Renal cortex interstitium (tissue), 11 donors: ENCODE measurements at regions not wholly inside any gene's neighbourhood (a gene's known extent, or its start where the extent isn't known, plus 50 kb on each side); places are given as distances from the start of the nearest gene placed in this dataset.

Source experiments
- DNase-seq, 11 donors: peaks; one replicate each; pipeline ENCODE4 v3.0.0-alpha.2; 2013; ENCODE audit warnings: low read depth in 9 of 11, low spot score in 4 of 11; ENCODE audit errors: extremely low read depth in 1 of 11

DNA sequence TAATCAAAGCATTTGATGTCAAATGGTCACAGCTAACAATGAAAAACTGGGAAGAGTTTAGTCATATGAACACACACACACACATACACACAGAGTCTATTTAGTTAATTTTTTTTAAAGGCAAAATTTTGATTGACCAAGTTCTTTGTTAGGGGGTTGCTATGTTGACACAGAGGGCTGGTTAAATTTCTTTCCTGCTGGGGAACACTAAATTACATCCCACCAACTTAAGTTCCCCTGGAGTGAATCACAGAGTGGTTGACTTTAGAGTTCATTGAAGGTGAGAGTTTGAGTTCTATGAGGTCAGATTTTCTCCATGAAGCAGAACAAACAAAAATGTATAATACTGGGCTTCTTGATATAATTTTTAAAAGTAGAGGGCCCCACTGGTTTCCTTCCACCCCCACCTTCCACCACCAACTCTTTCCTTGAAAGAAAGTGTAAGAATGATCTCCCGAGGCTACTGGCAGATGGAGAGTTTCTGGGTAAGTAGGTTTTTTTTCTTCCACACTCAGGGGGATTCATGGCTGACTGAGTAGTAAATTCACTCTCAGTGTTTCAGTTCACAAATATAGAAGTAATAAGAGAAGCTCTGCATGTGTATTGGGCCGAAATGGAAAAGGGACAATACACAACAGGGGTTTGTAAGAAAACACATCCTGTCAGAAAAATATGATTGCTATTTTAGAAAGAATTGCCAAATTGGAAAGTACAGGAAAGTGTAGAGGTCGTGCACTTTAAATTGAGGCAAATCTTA lies 917.0 kb upstream of the LCORL start:
- DNase-seq = no peak

DNA sequence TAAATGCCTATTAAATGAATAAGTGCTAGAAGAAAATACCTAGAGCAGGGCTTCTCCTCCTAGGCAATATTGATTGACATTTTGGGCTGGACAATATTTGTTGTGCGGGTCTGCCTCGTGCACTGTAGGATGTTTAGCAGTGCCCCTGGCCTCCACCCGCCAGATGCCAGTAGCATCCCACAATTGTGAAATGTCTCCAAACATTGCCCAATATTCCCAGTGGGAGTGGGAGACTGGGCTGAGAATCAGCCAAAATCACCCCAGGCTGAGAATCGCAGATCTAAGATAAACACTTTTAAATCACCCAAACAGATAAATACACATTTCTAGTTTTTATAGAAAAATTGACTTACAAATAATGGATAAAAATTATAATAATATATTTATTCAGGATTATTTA lies 916.2 kb upstream of the LCORL start:
- DNase-seq = no peak

DNA sequence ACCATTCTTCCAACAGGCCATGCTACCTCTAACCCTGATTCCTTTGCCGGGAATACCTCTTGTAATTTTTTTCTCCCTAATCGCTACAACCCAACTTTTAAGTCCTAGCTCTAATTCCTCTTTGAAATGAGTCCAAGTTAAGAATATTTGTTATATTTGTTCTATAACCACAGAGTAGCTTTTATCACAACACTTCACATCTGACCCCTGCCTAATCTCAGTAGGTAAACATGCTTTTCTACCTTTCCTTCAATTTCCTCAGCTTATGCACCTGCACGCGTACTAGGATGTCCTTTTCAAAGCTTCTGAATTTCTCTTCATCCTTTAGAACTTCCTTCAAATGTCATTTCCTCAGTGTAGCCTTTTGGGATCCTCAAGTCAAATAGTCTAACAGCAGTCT lies 915.5 kb upstream of the LCORL start:
- DNase-seq = no peak

DNA sequence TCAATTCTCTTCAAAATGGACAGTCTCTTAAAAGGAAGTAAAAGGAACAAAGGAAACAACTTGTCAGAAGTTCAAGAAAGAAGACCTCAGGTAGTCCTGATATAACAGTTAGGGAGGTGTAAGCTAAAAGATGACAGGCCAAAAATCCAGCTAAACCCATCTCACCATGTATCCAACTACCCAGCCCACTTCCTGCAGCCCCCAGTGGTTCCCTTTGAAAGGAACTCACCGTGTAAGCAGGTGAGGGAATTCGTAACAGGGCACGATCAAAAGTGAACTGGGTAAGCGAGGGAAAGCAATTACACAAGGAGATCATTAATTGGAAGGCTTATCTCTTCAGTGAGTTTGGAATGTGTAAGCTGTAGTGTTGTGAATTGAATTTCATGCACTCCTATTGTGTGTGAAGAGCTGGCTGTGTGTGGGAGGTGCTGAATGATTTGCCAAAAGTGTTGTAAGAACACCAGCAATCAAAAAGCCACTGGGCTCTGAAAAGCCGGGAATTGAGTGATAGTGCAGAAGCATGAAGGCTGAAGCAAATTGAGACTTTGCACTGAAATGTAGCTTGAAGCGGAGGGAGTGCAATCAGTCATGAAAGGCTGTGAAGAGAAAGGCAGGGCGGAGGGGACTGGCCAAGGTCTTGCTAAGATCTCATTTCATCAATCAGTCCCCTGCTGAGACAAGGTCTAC lies 914.2 kb upstream of the LCORL start:
- DNase-seq = peak in 7 of 11 donors; percentile 19 to 56 (median 42)

DNA sequence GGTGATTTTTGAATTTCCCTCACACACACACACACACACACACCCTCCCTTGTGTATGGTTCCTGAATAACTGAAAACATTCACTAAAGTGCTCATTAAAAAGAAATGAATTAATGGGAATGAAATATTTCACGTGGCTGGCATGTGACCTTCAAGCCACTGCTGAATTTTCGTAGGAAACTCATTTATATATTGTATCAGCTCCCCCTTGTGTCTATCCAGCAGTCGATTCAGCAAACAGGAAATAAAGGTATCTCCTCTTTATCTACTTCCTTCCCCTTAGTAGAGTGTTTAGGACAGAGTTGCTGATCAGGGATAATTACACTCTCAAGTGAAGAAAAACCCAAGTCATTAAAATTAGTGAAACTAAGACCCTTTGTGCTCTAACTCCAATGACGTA lies 912.6 kb upstream of the LCORL start:
- DNase-seq = no peak

DNA sequence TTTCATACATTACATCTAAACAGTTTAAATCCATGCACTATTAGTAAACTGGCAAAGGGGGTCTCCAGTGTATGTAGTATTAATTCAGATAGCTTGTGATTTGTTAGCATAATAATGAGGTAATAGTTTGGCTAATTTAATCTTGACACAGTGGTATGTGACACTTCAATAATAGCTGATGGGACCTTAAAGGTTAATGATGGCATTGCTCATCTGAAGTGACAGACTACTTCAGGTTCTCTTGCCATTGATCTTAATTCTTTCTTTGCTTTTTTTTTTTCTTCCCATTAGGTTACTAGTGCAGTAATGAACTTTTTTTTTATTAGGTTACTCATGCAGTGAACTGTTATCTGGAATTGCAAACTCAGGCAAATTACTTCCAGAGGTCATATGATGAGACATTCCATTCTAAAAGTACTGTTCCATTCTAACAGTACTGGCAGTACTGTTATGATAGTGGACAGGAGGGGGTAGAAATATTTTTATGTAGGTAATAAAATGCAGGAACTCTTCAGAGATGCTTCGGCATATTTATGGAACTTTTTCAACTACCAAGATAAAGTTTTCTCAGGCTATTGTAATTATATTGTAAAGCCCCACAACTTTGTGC lies 911.3 kb upstream of the LCORL start:
- no peak for DNase-seq

DNA sequence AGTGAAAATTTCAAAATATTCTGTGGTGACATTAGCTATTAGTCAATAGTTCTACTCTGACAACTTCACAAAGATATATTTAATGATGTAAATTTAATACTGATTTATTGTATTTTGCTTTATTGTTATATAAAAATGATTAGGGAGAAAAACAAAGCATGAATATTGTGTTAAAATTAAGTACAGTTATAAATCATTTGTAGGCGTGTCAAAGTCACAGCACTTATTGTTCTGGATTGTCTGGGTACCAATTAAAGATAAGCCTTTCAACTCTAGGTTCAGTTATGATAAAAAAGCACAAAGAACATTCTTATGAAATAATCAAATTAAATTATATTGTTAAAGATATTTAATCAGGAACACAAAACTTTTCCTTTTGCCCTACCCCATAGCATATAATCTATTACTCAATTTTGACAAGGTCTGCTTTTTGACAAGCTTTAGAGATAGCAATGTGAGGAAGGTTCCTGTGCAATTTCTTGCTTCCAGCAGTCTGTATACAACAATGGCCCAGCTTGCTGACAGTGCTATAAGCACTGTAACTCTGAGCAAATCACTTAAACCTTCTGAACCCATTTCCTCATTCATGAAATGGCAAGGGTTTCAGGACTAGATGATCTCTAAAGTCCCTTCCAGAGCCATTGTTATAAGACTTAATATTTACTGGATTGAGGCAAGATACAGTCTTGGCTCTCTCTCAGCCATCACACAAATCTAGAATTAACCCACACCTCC lies 910.3 kb upstream of the LCORL start:
- DNase-seq = no peak

DNA sequence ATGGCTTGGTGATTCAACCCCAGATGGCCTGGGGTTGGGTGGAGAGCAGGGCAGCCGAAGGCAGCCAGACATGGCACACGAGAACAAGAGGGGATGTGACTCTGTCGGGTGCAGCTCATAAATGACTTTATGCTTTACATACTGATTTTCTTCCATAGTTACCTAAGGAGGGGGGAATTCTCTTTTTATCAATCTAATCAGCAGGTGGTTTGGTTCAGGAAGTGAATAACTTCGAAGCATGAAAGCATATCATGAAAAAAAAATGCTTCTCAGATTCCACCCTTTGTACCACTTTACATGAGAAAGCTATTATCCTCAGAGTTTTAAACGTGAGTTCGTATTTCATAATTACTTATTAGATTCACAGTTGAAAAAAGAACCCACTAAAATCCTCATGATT lies 908.9 kb upstream of the LCORL start:
- no peak for DNase-seq

DNA sequence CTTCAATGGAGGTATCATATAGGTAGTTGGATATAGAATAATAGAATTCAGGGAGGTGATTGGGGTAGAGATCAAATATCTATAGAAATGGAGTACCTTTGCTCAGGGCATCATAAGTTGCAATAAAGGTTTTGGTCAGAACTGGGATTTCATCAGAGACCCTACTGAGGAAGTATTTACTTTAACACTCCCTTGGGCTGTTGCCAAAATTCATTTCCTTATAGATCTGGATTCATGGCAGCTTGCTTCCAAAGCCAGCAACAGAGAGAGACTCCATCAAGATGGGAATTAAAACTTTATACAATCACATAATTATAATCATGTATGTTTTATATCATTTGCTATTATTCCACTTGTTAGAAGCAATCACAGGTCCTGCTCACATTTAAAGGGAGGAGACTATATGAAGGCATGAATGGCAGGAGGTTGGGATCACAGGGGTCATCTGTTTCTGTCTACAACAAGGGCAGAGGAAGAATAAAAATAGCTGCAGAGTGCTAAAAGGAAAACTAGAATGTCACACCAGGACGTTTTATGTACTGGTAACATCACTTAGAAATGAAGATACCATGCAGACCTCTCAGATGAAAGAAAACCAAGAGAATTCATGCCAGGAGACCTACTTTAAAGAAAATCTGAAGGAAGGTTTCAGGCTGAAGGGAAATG lies 902.1 kb upstream of the LCORL start:
- no peak for DNase-seq

DNA sequence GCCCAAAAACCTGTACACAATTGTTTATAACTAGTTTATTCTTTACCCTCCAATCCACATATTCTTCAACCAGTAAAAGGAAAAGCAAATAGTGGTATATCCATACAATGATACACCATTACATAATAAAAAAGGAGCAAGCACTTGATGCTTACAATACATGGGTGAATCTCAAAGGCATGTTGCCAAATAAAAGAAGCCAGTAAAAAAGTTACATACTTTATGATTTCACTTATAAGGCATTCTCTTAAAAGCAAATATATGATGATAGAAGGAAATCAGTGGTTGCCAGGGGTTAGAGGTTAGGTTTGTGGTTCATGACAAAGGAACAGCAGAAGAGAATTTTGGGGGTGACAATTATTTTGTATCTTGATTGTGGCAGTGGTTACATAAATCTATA lies 896.1 kb upstream of the LCORL start:
- DNase-seq = no peak

DNA sequence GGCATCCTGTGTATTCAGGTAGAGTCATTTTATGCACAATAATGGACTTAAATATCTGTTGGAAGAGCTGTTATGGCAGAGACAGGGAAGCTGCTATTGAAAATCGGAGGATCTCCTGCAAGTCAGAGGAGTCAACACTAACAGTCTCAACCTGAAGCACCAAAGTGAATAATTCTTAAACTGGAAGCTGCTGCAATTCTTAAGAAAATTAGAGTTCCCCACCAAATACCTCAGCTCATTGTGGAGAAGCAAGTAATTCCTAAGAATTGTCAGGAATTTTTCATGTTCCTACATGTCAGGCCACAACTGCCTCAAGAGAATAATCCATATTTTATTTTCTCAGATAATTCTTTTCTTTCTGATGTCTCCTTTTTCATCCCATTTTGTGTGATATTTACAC lies 892.6 kb upstream of the LCORL start:
- DNase-seq = no peak

DNA sequence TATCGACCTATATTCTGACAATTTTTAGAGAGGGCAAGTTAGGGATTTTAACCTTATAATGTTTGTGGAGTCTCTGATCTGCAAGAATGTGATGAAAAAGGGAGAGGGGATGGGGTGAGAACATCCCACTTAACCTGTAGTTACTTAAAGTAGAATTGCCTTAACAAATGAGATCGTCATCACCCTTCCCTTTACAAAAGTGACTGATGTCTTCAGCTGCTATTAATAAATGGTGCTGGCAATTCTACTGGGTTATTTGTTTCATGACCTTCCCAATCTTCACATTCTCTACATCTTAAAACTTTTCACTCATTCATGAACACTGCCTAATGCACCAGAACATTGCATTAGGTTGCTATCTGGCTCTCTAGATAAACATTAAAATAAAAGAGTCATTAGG lies 873.4 kb upstream of the LCORL start:
- no peak for DNase-seq

DNA sequence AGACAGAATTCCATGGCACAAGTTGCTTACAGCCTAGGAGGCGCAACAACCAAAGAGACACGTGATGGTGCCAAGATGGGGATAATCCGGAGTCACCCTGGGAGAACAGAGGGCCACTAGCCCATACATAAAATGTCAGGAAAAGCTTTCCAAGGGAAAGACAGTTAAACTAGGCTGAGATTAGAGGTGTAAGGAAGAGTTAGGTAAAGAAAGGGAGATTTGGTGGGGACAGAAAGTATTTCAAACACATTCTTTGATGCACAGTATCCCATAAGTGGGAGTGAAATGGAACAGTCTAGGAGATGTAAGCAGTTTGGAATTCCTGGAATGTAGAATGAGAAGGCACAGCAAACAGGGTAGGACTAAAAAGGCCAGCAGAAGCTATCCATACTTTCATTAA lies 860.9 kb upstream of the LCORL start:
- DNase-seq = peak in 2 of 11 donors; percentile 35 to 46

DNA sequence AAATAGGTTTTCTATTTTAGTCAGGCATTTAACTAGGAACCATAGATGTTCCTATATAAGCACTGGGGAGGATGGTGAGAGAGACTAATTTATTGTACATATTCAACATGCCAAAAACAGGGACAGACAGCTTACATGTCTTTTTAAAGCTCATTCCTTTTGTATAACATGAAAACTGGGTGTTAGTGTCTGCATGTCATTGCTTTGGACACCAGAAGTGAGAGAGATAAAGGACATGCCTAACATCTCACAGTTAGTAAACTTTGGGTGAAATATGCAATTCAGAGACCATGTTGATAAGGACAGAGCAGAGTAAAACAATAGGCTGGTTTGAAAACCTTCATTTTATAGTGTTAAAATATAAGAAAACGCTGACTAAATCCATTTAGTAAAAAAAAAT lies 860.0 kb upstream of the LCORL start:
- DNase-seq = no peak

DNA sequence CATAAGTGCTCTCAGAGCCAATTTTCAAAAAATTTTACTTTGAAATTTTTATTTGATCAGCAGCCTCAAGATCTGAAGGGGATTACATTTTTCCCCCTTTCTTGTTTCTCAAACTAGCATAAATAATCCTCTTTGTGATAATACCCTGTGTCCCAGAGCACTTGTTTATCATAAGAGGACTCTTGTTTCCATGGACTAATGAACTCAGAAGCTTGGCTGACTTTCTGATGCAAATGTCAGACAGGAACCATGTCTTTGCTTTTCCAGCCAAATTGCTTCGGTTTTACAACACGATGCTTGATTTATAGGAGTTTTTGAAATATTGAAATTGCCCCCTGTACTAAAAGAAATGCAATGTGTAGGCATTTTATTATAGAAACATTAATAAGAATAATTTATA lies 859.3 kb upstream of the LCORL start:
- peak in 2 of 11 donors; percentile 24 to 25 for DNase-seq

DNA sequence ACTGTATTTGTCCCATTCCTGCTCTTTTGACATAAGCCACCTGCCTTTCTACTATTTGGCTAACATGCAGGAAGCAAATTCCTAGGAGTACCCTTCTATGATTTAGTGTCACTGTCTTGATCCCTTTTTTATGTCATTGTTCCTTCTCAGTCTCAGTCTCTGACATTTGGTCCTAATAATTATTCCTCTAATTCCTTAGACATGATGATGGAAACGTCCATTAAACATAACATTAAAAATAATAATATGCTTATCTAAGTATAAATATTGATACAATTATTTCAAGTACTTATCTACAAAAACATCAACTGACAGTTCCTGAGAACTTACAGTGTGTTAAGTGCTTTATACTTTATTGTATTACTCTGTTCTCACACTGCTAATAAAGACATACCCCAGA lies 857.0 kb upstream of the LCORL start:
- peak in 5 of 11 donors; percentile 31 to 59 (median 39) for DNase-seq

DNA sequence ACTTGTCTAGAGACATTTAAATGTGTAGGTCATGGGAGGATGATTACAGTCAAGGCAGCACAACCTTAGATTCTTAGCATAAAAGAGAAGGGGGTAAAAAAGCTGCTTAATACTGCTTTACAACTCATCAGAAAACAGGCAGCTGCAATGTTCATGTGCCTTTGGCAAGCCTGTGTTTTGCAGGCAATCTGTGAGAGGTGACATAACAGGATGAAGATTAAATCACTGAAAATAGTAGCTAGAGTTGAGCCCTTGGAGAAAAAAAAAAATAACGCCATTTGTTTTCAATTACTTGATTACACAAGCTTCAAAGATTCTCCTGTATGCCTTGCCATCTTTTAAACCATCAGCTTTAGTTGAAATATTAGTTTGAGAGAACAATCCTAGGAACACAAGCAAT lies 847.6 kb upstream of the LCORL start:
- no peak for DNase-seq

DNA sequence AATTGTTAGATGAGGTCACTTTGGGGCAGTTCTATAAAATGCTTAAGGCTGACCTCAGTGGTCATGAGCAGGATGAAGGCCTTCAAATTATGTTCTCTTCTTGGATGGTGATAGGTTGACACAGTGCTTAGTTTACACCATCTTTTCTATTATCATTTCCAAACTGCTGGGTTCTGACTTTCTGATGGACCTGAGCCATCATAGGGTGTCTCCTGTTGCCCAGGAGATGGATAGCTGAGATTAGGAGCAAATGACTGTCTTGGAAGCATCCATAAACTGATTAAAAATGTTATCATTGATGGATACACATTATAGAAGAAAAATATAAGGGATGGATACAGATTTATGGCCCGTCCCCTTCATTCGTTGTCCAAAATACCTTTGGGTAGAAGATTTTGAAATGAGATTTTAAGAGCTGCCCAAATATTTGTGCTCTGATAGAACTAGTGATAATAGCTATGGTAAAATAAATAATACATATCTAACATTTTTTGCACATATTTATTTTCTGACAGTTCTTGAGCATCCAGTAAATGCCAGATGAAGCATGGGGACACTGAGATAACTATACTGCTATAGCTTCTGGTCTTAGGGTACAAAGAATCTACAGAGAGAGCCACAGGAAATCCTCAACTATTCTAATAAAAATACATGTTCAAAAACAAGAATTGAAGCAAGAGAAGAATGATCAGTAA lies 839.4 kb upstream of the LCORL start:
- no peak for DNase-seq

DNA sequence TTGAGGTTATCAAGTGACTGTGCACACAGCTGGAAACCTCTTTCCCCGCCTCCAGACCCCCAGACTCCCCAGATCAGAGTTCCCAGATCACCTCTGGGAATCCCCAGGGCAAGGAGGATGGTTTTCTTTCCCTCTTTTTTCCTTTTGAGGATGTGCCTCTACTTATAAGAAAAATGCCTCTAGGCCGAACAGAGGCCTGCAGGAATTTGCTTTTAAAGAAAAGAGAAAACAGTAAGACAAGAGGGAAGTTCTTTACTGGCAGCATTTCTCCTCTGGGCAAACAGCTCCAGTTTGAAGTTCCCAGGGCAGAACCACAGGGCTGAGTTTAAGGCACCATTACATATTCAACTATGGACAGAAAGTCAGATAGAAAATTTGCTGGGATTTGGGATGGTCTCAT lies 837.9 kb upstream of the LCORL start:
- DNase-seq = no peak
